CD14-positive monocyte (primary cell): ENCODE measurements at regions not wholly inside any gene's neighbourhood (a gene's known extent, or its start where the extent isn't known, plus 50 kb on each side); places are given as distances from the start of the nearest gene placed in this dataset.

Experiments used
- DNase-seq, 3 donors: peaks; one replicate each; pipeline ENCODE4 v3.0.0-alpha.2; 2011 to 2022
- H2AFZ ChIP-seq: 2 replicates; pipeline ENCODE4 v1.6.0; 2012; ENCODE audit warnings: mild to moderate bottlenecking, low read depth, low read length, inconsistent platforms; ENCODE audit not compliant: insufficient read depth, poor library complexity, severe bottlenecking
- H3K27ac ChIP-seq, 2 donors: 1 replicate in 1 of 2; 2 replicates in 1 of 2; pipeline ENCODE4 v1.5.1; 2012 to 2013; ENCODE audit warnings: low read length in 2 of 2, control low read depth in 1 of 2, inconsistent platforms in 1 of 2, low read depth in 1 of 2, mild to moderate bottlenecking in 1 of 2
- H3K27me3 ChIP-seq, 2 donors: one replicate each; pipeline versions ENCODE4 v1.6.0 to v1.6.1; 2011 to 2013; ENCODE audit warnings: low read length in 2 of 2; ENCODE audit not compliant: control insufficient read depth in 2 of 2, insufficient read depth in 2 of 2
- H3K36me3 ChIP-seq, 2 donors: replicated peaks in 1 of 2; 1 replicate in 1 of 2; 2 replicates in 1 of 2; pipeline versions ENCODE4 v1.5.1 to v1.6.1; 2012 to 2013; ENCODE audit warnings: low read length in 2 of 2, control low read depth in 1 of 2, inconsistent platforms in 1 of 2, mild to moderate bottlenecking in 1 of 2; ENCODE audit not compliant: insufficient read depth in 2 of 2, control insufficient read depth in 1 of 2
- H3K4me1 ChIP-seq, 2 donors: 1 replicate in 1 of 2; 2 replicates in 1 of 2; pipeline versions ENCODE4 v1.5.1 to v1.6.1; 2012 to 2013; ENCODE audit warnings: low read length in 2 of 2, control low read depth in 1 of 2, inconsistent platforms in 1 of 2, mild to moderate bottlenecking in 1 of 2, moderate library complexity in 1 of 2; ENCODE audit not compliant: insufficient read depth in 2 of 2, control insufficient read depth in 1 of 2
- H3K4me2 ChIP-seq: replicated peaks from 2 replicates; pipeline ENCODE3; 2012; ENCODE audit warnings: low read length, moderate library complexity, mild to moderate bottlenecking; ENCODE audit not compliant: poor library complexity, severe bottlenecking; ENCODE audit errors: extremely low read depth
- H3K4me3 ChIP-seq, 3 experiments: fragments of 200-600 bp in 1 of 3; sonication (generic) in 1 of 3; replicated peaks in 1 of 3; 1 replicate in 2 of 3; 2 replicates in 1 of 3; pipeline ENCODE4 v1.5.1; 2011 to 2013; ENCODE audit warnings: low read length in 3 of 3, mild to moderate bottlenecking in 3 of 3, control low read depth in 2 of 3, low read depth in 2 of 3, inconsistent platforms in 1 of 3, moderate library complexity in 1 of 3
- H3K79me2 ChIP-seq: 2 replicates; pipeline ENCODE4 v1.6.0; 2012; ENCODE audit warnings: mild to moderate bottlenecking, control low read depth, inconsistent platforms, low read length, moderate library complexity; ENCODE audit not compliant: insufficient read depth
- H3K9ac ChIP-seq: 2 replicates; pipeline ENCODE4 v1.6.0; 2017; ENCODE audit warnings: low read length, mild to moderate bottlenecking; ENCODE audit not compliant: insufficient read depth, poor library complexity, severe bottlenecking
- H3K9me3 ChIP-seq, 2 donors: replicated peaks in 1 of 2; 1 replicate in 1 of 2; 2 replicates in 1 of 2; pipeline versions ENCODE4 v1.5.1 to v1.6.1; 2012 to 2013; ENCODE audit warnings: low read length in 2 of 2, control low read depth in 1 of 2; ENCODE audit not compliant: control insufficient read depth in 1 of 2, insufficient read depth in 1 of 2
- H4K20me1 ChIP-seq: 2 replicates; pipeline ENCODE4 v1.6.0; 2012; ENCODE audit warnings: mild to moderate bottlenecking, low read length, control low read depth, moderate library complexity; ENCODE audit not compliant: insufficient read depth
- H3K27ac Mint-ChIP-seq, 7 donors: one replicate each; pipeline ENCODE4 v1.8.0; 2020; ENCODE audit warnings: mild to moderate bottlenecking in 7 of 7, mixed read lengths in 7 of 7, moderate library complexity in 6 of 7, inconsistent platforms in 2 of 7
- H3K27me3 Mint-ChIP-seq, 3 donors: one replicate each; pipeline ENCODE4 v1.8.0; 2021 to 2022; ENCODE audit warnings: low read depth in 3 of 3, mild to moderate bottlenecking in 3 of 3, mixed read lengths in 3 of 3, moderate library complexity in 3 of 3, inconsistent platforms in 1 of 3
- H3K36me3 Mint-ChIP-seq, 2 donors: one replicate each; pipeline ENCODE4 v1.8.0; 2020; ENCODE audit warnings: mixed read lengths in 2 of 2, inconsistent platforms in 1 of 2, mild to moderate bottlenecking in 1 of 2
- H3K4me1 Mint-ChIP-seq: one replicate; pipeline ENCODE4 v1.8.0; 2020; ENCODE audit warnings: mild to moderate bottlenecking, mixed read lengths
- H3K4me3 Mint-ChIP-seq, 2 donors: one replicate each; pipeline ENCODE4 v1.8.0; 2020; ENCODE audit warnings: mild to moderate bottlenecking in 2 of 2, mixed read lengths in 2 of 2, moderate library complexity in 1 of 2
- H3K9me3 Mint-ChIP-seq, 7 donors: one replicate each; pipeline ENCODE4 v1.8.0; 2020 to 2022; ENCODE audit warnings: mixed read lengths in 7 of 7, mild to moderate bottlenecking in 6 of 7, moderate library complexity in 6 of 7, inconsistent platforms in 2 of 7
- WGBS: methylation state at CpG from one replicate; pipeline ENCODE4 v1.1.5; 2013; ENCODE audit warnings: missing lambda C conversion rate; ENCODE audit not compliant: insufficient coverage; 5-methylcytosine and 5-hydroxymethylcytosine counted together
- intact Hi-C, 2 donors: fragments of 100-400 bp; cut with micrococcal nuclease; formaldehyde crosslinking; loops; one replicate each; pipeline versions ENCODE4 v1.15.0 to v1.15.1; 2023
- TF ChIP-seq, protein P1 (sequence below): fragments of 200-600 bp; IDR thresholded peaks from one replicate; pipeline ENCODE4 v1.8.0; 2022; ENCODE audit warnings: antibody characterized with exemption, mild to moderate bottlenecking

DNA sequence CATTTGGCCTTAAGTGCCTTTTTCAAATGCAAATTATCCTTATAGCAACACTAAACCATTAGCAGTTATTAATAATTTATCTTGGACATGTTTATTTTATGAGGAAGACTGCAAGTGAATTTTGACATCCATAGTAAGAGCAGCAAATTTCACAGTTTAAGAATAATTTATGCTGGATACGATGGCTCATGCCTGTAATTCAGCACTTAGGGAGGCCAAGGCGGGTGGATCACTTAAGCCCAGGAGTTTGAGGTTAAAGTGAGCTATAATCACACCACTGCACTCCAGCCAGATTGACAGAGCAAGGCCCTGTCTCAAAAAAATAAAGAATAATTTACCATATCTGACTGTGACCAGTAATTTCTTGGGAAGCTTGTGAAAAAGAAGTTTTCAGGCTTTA is 286.2 kb downstream of the TMX3 start:
- H4K20me1 ChIP-seq: no peaks in the 10 kb centered on the region
- TF ChIP-seq, protein P1, sequence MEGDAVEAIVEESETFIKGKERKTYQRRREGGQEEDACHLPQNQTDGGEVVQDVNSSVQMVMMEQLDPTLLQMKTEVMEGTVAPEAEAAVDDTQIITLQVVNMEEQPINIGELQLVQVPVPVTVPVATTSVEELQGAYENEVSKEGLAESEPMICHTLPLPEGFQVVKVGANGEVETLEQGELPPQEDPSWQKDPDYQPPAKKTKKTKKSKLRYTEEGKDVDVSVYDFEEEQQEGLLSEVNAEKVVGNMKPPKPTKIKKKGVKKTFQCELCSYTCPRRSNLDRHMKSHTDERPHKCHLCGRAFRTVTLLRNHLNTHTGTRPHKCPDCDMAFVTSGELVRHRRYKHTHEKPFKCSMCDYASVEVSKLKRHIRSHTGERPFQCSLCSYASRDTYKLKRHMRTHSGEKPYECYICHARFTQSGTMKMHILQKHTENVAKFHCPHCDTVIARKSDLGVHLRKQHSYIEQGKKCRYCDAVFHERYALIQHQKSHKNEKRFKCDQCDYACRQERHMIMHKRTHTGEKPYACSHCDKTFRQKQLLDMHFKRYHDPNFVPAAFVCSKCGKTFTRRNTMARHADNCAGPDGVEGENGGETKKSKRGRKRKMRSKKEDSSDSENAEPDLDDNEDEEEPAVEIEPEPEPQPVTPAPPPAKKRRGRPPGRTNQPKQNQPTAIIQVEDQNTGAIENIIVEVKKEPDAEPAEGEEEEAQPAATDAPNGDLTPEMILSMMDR: no peak
- H3K4me1 Mint-ChIP-seq: no peaks in the 10 kb centered on the region
- H3K4me1 ChIP-seq: no peaks in the 10 kb centered on the region
- H3K4me3 Mint-ChIP-seq: no peak overlapping the region
- no peak for DNase-seq
- no peak overlapping the region for H2AFZ ChIP-seq
- no peaks in the 10 kb centered on the region for H3K36me3 Mint-ChIP-seq
- H3K36me3 ChIP-seq: no peaks in the 10 kb centered on the region
- no peak overlapping the region for H3K27ac ChIP-seq
- no peak overlapping the region for H3K4me2 ChIP-seq
- no peak overlapping the region for H3K27ac Mint-ChIP-seq
- no peak overlapping the region for H3K4me3 ChIP-seq
- no peaks in the 10 kb centered on the region for H3K79me2 ChIP-seq
- no peaks in the 10 kb centered on the region for H3K27me3 ChIP-seq
- no peaks in the 10 kb centered on the region for H3K9me3 ChIP-seq
- H3K27me3 Mint-ChIP-seq: no peaks in the 10 kb centered on the region
- H3K9ac ChIP-seq: no peak overlapping the region
- intact Hi-C loops: no loop called here
- no CpG with 5 or more reads among the region's 2 CpGs for WGBS
- peaks cover 0 to 3% (median 1%) of the 10 kb centered on the region in 7 donors for H3K9me3 Mint-ChIP-seq

DNA sequence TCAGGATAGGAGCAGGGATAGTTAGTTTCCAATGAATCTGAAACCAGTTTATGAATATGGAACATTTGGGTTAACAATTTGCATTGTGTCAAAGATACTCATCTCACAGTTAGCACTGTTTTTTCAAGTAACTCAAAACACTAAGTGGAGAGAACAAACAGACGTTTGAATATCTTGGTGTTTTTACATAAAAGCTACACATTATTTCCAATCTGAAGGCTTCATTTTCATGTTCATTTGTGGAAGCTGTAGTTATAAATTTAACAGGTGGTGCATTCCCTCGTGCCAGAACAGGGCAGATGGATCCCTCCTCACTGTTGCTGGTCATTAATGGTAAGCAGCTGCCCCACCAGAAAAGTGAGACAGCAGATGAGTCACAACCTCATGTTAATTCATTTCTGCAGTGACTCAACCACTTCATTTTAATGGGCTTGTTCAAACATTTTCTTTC is 286.9 kb downstream of the TMX3 start:
- Histone ChIP-seq H3K4me3 (no peak overlapping the region), H4K20me1 (no peaks in the 10 kb centered on the region), H3K27me3 (no peaks in the 10 kb centered on the region), H3K9ac (no peak overlapping the region), H3K79me2 (no peaks in the 10 kb centered on the region), H2AFZ (no peak overlapping the region), H3K9me3 (no peaks in the 10 kb centered on the region), H3K4me1 (no peaks in the 10 kb centered on the region), H3K27ac (no peak overlapping the region), H3K36me3 (no peaks in the 10 kb centered on the region), H3K4me2 (no peak overlapping the region)
- intact Hi-C loops: no loop called here
- no peak for DNase-seq
- no peak overlapping the region for H3K27ac Mint-ChIP-seq
- peaks cover 0 to 3% (median 0%) of the 10 kb centered on the region in 7 donors for H3K9me3 Mint-ChIP-seq
- H3K27me3 Mint-ChIP-seq: no peaks in the 10 kb centered on the region
- H3K4me1 Mint-ChIP-seq: no peaks in the 10 kb centered on the region
- H3K4me3 Mint-ChIP-seq: no peak overlapping the region
- H3K36me3 Mint-ChIP-seq: no peaks in the 10 kb centered on the region
- TF ChIP-seq, protein P1: no peak
- no CpG with 5 or more reads among the region's 2 CpGs for WGBS
